Vagina (tissue), 2 donors: ENCODE measurements at regions not wholly inside any gene's neighbourhood (a gene's known extent, or its start where the extent isn't known, plus 50 kb on each side); places are given as distances from the start of the nearest gene placed in this dataset.
"Not testable (repeated sequence)": the region's sequence is repeated elsewhere in the genome, so short reads cannot be mapped to it uniquely, and the experiment has no call there.

Experiments used
- DNase-seq, 2 donors: peaks; one replicate each; pipeline ENCODE4 v3.0.0-alpha.2; 2017; ENCODE audit errors: extremely low spot score in 2 of 2
- H3K27ac ChIP-seq: fragments of 200-600 bp; sonication (generic); one replicate; pipeline ENCODE4 v1.5.1; 2019
- H3K27me3 ChIP-seq: fragments of 200-600 bp; sonication (generic); one replicate; pipeline ENCODE4 v1.5.1; 2019
- H3K36me3 ChIP-seq, 2 donors: fragments of 200-600 bp; sonication (generic); one replicate each; pipeline ENCODE4 v1.5.1; 2017 to 2019
- H3K4me1 ChIP-seq: fragments of 200-600 bp; sonication (generic); one replicate; pipeline ENCODE4 v1.5.1; 2019
- H3K4me3 ChIP-seq, 2 donors: fragments of 200-600 bp; sonication (generic); 1 replicate in 1 of 2; 2 replicates in 1 of 2; pipeline ENCODE4 v1.5.1; 2016 to 2019
- H3K9me3 ChIP-seq: fragments of 200-600 bp; sonication (generic); one replicate; pipeline ENCODE4 v1.5.1; 2019
- POLR2A ChIP-seq, 2 donors: fragments of 450-650 bp; IDR thresholded peaks; one replicate each; pipeline ENCODE4 v1.6.1; 2017; ENCODE audit warnings: antibody characterized with exemption in 2 of 2, mild to moderate bottlenecking in 2 of 2, moderate library complexity in 2 of 2
- POLR2AphosphoS5 ChIP-seq, 2 donors: sonication (generic); formaldehyde crosslinking; IDR thresholded peaks; one replicate each; pipeline ENCODE4 v1.9.0; 2017; ENCODE audit warnings: antibody characterized with exemption in 2 of 2, mild to moderate bottlenecking in 2 of 2, low read depth in 1 of 2; ENCODE audit not compliant: insufficient read depth in 1 of 2
- intact Hi-C: fragments of 100-400 bp; cut with DNase I; formaldehyde crosslinking; loops from one replicate; pipeline ENCODE4 v1.15.1; 2023
- TF ChIP-seq, protein P1 (sequence below), 3 experiments: fragments of 450-650 bp in 2 of 3; fragments of 200-600 bp in 1 of 3; sonication (generic) in 1 of 3; IDR thresholded peaks; one replicate each; pipeline ENCODE4 v1.5.1; 2017 to 2019; ENCODE audit warnings: antibody characterized with exemption in 3 of 3, mild to moderate bottlenecking in 2 of 3, moderate library complexity in 2 of 3

DNA sequence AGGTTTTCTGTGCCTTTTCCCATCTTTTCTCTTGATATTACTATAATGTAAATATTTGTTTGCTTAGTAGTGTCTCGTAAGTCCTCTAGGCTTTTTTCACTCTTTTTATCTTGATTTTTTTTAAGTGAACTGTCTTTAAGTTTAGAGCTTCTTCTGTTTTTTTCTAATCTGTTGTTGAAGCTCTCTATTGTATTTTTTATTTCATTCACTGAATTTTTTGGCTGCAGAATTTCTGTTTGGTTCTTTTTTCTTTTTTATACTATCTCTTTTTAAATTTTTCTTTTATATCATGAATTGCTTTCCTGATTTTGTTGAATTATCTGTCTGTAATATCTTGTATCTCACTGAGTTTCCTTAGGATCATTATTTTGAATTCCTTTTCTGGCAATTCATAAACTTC is 331.8 kb upstream of the RBMS1 start:
- no peak overlapping the region for H3K4me3 ChIP-seq
- no peaks in the 10 kb centered on the region for H3K36me3 ChIP-seq
- H3K27ac ChIP-seq, result no peak overlapping the region
- intact Hi-C loops, result no loop called here
- TF ChIP-seq, protein P1, sequence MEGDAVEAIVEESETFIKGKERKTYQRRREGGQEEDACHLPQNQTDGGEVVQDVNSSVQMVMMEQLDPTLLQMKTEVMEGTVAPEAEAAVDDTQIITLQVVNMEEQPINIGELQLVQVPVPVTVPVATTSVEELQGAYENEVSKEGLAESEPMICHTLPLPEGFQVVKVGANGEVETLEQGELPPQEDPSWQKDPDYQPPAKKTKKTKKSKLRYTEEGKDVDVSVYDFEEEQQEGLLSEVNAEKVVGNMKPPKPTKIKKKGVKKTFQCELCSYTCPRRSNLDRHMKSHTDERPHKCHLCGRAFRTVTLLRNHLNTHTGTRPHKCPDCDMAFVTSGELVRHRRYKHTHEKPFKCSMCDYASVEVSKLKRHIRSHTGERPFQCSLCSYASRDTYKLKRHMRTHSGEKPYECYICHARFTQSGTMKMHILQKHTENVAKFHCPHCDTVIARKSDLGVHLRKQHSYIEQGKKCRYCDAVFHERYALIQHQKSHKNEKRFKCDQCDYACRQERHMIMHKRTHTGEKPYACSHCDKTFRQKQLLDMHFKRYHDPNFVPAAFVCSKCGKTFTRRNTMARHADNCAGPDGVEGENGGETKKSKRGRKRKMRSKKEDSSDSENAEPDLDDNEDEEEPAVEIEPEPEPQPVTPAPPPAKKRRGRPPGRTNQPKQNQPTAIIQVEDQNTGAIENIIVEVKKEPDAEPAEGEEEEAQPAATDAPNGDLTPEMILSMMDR (IDR thresholded peaks at IDR 0.05), result no peak
- TF ChIP-seq POLR2AphosphoS5 (IDR thresholded peaks at IDR 0.05; ENCODE audit: insufficient read depth in 1 of 2, low read depth in 1 of 2) (no peak), POLR2A (IDR thresholded peaks at IDR 0.05) (no peak)
- H3K27me3 ChIP-seq, result no peaks in the 10 kb centered on the region
- DNase-seq, result no peak
- H3K4me1 ChIP-seq, result no peaks in the 10 kb centered on the region
- peaks cover 9% of the 10 kb centered on the region for H3K9me3 ChIP-seq

DNA sequence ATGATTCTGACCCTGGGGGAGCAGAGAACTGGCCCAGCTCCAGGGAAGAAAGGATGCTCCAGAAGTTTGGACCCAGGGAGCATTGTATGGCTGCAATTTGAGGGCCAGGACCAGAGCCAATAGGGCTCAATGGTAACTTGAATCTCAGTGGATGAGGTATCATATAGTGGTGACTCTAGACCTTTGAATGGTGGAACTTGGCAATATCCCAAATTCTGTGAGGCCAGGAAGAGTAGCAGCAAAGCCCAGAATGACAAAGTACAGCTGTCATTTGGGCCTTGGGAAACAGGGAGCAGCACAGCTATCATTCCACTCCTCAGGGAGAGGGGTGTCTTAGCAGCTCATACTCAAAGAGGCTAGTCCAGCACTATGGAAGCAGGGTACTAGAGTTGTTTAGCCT is 332.9 kb upstream of the RBMS1 start:
- Histone ChIP-seq H3K36me3 (no peaks in the 10 kb centered on the region), H3K9me3 (peaks cover 9% of the 10 kb centered on the region), H3K4me1 (no peaks in the 10 kb centered on the region), H3K27ac (no peak overlapping the region), H3K27me3 (no peaks in the 10 kb centered on the region), H3K4me3 (no peak overlapping the region)
- intact Hi-C loops, result no loop called here
- no peak for TF ChIP-seq POLR2A (IDR thresholded peaks at IDR 0.05)
- TF ChIP-seq, protein P1 (IDR thresholded peaks at IDR 0.05), result no peak
- TF ChIP-seq POLR2AphosphoS5 (IDR thresholded peaks at IDR 0.05; ENCODE audit: insufficient read depth in 1 of 2, low read depth in 1 of 2), result no peak
- DNase-seq, result no peak

DNA sequence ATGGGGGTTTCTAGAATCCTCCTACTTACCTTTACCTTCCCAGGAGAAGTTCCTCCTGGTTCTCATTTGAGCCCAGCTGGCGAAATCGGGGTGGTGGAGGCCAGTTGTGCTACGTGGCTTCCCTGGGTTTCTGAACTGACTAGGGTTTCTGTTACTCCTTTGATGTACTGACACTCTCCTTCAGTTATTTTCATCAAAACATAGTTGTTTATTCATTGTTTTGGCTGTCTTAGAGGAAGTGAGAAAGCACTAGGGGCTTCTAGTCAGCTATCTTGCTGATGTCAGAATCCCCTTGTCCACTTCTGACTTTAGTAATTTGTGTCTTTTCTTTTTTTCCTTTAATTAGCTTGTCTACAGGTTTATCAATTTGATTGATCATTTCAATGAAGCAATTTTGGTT is 332.2 kb upstream of the TANK start:
- no peak overlapping the region for H3K4me3 ChIP-seq
- no peaks in the 10 kb centered on the region for H3K4me1 ChIP-seq
- TF ChIP-seq POLR2AphosphoS5 (IDR thresholded peaks at IDR 0.05; ENCODE audit: insufficient read depth in 1 of 2, low read depth in 1 of 2) (no peak), POLR2A (IDR thresholded peaks at IDR 0.05) (no peak)
- TF ChIP-seq, protein P1 (IDR thresholded peaks at IDR 0.05), result no peak
- H3K27me3 ChIP-seq, result no peaks in the 10 kb centered on the region
- H3K9me3 ChIP-seq, result peaks cover 9% of the 10 kb centered on the region
- H3K36me3 ChIP-seq, result no peaks in the 10 kb centered on the region
- DNase-seq, result no peak
- H3K27ac ChIP-seq, result no peak overlapping the region
- intact Hi-C loops, result no loop called here

DNA sequence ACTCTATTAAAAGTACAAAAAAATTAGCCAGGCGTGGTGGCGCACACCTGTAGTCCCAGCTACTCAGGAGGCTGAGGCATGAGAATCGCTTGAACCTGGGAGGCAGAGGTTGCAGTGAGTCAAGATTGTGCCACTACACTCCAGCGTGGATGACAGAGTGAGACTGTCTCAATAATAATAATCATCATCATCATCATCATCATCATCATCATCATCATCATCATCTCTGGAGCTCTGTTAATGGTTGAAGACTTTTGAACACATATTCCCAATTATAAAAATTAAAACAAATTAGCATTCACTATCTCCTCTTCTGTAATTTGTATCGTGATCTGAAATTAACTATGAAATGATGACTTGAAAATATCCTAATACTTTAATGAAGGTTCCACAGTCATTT is 327.8 kb upstream of the TANK start:
- H3K4me1 ChIP-seq, intact Hi-C loops, H3K36me3 ChIP-seq, H3K27ac ChIP-seq, H3K9me3 ChIP-seq, DNase-seq, H3K4me3 ChIP-seq, H3K27me3 ChIP-seq: not testable (repeated sequence)

DNA sequence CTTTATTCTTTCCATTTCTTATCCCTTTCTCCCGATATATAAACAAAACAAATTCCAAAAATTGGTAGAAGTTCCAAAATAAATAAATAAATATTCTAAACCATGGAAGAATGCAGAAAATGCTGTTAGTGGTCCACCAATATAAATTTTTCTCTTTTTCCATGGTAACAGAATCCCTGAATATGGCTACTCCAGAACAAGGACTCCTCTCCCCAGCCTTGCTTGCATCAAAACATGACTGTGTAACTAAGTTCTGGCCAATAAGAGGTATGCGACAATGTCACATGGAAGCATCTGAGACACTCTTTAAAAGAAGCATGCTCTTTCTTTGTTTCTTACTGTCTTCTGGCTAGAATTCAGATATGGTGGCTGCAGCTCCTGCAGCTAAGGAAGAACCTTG is 325.1 kb upstream of the TANK start:
- H3K27me3 ChIP-seq, result no peaks in the 10 kb centered on the region
- H3K27ac ChIP-seq, result no peak overlapping the region
- DNase-seq, result no peak
- H3K4me1 ChIP-seq, result no peaks in the 10 kb centered on the region
- intact Hi-C loops, result no loop called here
- no peak for TF ChIP-seq POLR2A (IDR thresholded peaks at IDR 0.05)
- no peak for TF ChIP-seq POLR2AphosphoS5 (IDR thresholded peaks at IDR 0.05; ENCODE audit: insufficient read depth in 1 of 2, low read depth in 1 of 2)
- TF ChIP-seq, protein P1 (IDR thresholded peaks at IDR 0.05), result no peak
- H3K4me3 ChIP-seq, result no peak overlapping the region
- H3K36me3 ChIP-seq, result no peaks in the 10 kb centered on the region
- no peaks in the 10 kb centered on the region for H3K9me3 ChIP-seq

DNA sequence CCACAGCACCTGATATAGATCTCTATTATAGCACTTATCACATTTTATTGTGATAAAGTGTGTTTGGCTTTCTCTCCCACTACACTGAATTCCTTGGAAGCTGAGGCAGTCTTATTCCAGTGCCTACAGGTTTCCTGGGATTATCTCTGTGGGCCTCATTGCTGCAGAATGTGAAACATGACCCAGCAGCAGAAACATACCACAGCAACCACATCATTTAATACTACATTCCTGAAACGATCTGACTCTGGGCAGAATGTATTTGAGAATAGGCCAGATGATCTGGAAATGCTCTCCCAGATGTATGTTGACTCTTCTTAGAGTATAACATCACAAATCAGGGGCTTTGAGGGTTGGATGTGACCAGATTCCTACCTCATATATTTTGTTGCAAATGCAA is 323.5 kb upstream of the TANK start:
- Histone ChIP-seq H3K27ac (no peak overlapping the region), H3K4me3 (no peak overlapping the region), H3K36me3 (no peaks in the 10 kb centered on the region), H3K9me3 (no peaks in the 10 kb centered on the region), H3K27me3 (no peaks in the 10 kb centered on the region), H3K4me1 (no peaks in the 10 kb centered on the region)
- no peak for DNase-seq
- TF ChIP-seq, protein P1 (IDR thresholded peaks at IDR 0.05), result no peak
- TF ChIP-seq POLR2AphosphoS5 (IDR thresholded peaks at IDR 0.05; ENCODE audit: insufficient read depth in 1 of 2, low read depth in 1 of 2), result no peak
- TF ChIP-seq POLR2A (IDR thresholded peaks at IDR 0.05), result no peak
- intact Hi-C loops, result no loop called here
